GM19455 (cell line): ENCODE measurements at regions not wholly inside any gene's neighbourhood (a gene's known extent, or its start where the extent isn't known, plus 50 kb on each side); places are given as distances from the start of the nearest gene placed in this dataset.

Experiments used
- ATAC-seq: cut with Tn5 transposase; IDR thresholded peaks from one replicate; pipeline ENCODE4 v1.9.1; 2021; ENCODE audit not compliant: unreplicated experiment

GRCh38 chr5:91706785-91707520, 323.8 kb upstream of the ARRDC3 start:
- no peak for ATAC-seq

- no peak for ATAC-seq
These were observed 320.0 kb upstream of the ARRDC3 start for GRCh38 chr5:91703128-91703527.

- ATAC-seq: no peak
These were observed 316.3 kb upstream of the ARRDC3 start for GRCh38 chr5:91699429-91699828.

GRCh38 chr5:91691592-91691991, 308.5 kb upstream of the ARRDC3 start:
- no peak for ATAC-seq

GRCh38 chr5:91690921-91691320, 307.8 kb upstream of the ARRDC3 start:
- no peak for ATAC-seq

- ATAC-seq: no peak
These were observed 304.3 kb upstream of the ARRDC3 start for GRCh38 chr5:91687430-91687829.

- no peak for ATAC-seq
These were observed 301.5 kb upstream of the ARRDC3 start for GRCh38 chr5:91684625-91685024.

GRCh38 chr5:91670563-91670962, 287.4 kb upstream of the ARRDC3 start:
- no peak for ATAC-seq

- no peak for ATAC-seq
These were observed 287.0 kb upstream of the ARRDC3 start for GRCh38 chr5:91670122-91670521.

- no peak for ATAC-seq
These were observed 285.1 kb upstream of the ARRDC3 start for GRCh38 chr5:91668261-91668660.

GRCh38 chr5:91652678-91653077, 269.6 kb upstream of the ARRDC3 start:
- no peak for ATAC-seq

- ATAC-seq: no peak
These were observed 268.6 kb upstream of the ARRDC3 start for GRCh38 chr5:91651704-91652103.

GRCh38 chr5:91645347-91645746, 262.2 kb upstream of the ARRDC3 start:
- ATAC-seq: no peak

- no peak for ATAC-seq
These were observed 260.7 kb upstream of the ARRDC3 start for GRCh38 chr5:91643797-91644196.

- no peak for ATAC-seq
These were observed 259.5 kb upstream of the ARRDC3 start for GRCh38 chr5:91642581-91642980.

GRCh38 chr5:91641730-91642350, 258.7 kb upstream of the ARRDC3 start:
- ATAC-seq: no peak

GRCh38 chr5:91639744-91640143, 256.6 kb upstream of the ARRDC3 start:
- no peak for ATAC-seq

GRCh38 chr5:91638010-91638409, 254.9 kb upstream of the ARRDC3 start:
- ATAC-seq: no peak

- no peak for ATAC-seq
These were observed 253.0 kb upstream of the ARRDC3 start for GRCh38 chr5:91635950-91636734.

- ATAC-seq: no peak
These were observed 249.8 kb upstream of the ARRDC3 start for GRCh38 chr5:91632871-91633270.

GRCh38 chr5:91611746-91612145, 228.6 kb upstream of the ARRDC3 start:
- no peak for ATAC-seq

- no peak for ATAC-seq
These were observed 224.6 kb upstream of the ARRDC3 start for GRCh38 chr5:91607675-91608074.
